Muscle layer of colon (tissue), 2 donors: ENCODE measurements at regions not wholly inside any gene's neighbourhood (a gene's known extent, or its start where the extent isn't known, plus 50 kb on each side); places are given as distances from the start of the nearest gene placed in this dataset.

Experiments
- H3K27ac ChIP-seq: one replicate; pipeline ENCODE4 v1.7.0; 2013; ENCODE audit warnings: low read depth, mild to moderate bottlenecking, low read length, moderate library complexity
- H3K27me3 ChIP-seq, 2 donors: one replicate each; pipeline ENCODE4 v1.7.0; 2013; ENCODE audit warnings: low read length in 2 of 2, mild to moderate bottlenecking in 2 of 2; ENCODE audit not compliant: insufficient read depth in 2 of 2, control insufficient read depth in 1 of 2
- H3K36me3 ChIP-seq: one replicate; pipeline ENCODE4 v1.7.0; 2013; ENCODE audit warnings: mild to moderate bottlenecking, low read length; ENCODE audit not compliant: insufficient read depth
- H3K4me1 ChIP-seq: one replicate; pipeline ENCODE4 v1.7.0; 2013; ENCODE audit warnings: mild to moderate bottlenecking, low read length; ENCODE audit not compliant: insufficient read depth
- H3K4me3 ChIP-seq, 2 donors: one replicate each; pipeline ENCODE4 v1.7.0; 2013; ENCODE audit warnings: low read length in 2 of 2, low read depth in 1 of 2, mild to moderate bottlenecking in 1 of 2, moderate library complexity in 1 of 2
- H3K9ac ChIP-seq: one replicate; pipeline ENCODE4 v1.7.0; 2013; ENCODE audit warnings: low read length
- H3K9me3 ChIP-seq: one replicate; pipeline ENCODE4 v1.7.0; 2013; ENCODE audit warnings: mild to moderate bottlenecking, low read length
- donor health status: abdominal sarcoma.
- donor health status: Adenocarcinoma of cecum.

DNA sequence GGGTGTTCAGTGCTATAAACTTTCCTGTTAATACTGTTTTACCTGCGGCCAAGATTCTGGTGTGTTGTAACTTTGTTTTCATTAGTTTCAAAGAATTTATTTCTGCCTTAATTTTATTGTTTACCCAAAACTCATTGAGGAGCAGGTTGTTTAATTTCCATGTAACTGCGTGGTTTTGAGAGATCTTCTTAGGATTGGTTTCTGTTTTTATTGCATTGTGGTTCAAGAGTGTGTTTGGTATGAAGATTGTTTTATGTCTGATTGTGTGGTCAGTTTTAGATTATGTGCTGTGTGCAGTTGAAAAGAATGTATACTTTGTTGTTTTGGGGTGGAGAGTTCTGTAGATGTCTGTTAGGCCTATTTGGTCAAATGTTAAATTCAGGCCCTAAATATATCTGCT lies 133.5 kb upstream of the GALNT15 start:
- Histone ChIP-seq H3K27ac (no peak overlapping the region), H3K27me3 (no peaks in the 10 kb centered on the region), H3K4me3 (no peak overlapping the region), H3K9me3 (no peaks in the 10 kb centered on the region), H3K4me1 (no peaks in the 10 kb centered on the region), H3K9ac (no peak overlapping the region), H3K36me3 (no peaks in the 10 kb centered on the region)

DNA sequence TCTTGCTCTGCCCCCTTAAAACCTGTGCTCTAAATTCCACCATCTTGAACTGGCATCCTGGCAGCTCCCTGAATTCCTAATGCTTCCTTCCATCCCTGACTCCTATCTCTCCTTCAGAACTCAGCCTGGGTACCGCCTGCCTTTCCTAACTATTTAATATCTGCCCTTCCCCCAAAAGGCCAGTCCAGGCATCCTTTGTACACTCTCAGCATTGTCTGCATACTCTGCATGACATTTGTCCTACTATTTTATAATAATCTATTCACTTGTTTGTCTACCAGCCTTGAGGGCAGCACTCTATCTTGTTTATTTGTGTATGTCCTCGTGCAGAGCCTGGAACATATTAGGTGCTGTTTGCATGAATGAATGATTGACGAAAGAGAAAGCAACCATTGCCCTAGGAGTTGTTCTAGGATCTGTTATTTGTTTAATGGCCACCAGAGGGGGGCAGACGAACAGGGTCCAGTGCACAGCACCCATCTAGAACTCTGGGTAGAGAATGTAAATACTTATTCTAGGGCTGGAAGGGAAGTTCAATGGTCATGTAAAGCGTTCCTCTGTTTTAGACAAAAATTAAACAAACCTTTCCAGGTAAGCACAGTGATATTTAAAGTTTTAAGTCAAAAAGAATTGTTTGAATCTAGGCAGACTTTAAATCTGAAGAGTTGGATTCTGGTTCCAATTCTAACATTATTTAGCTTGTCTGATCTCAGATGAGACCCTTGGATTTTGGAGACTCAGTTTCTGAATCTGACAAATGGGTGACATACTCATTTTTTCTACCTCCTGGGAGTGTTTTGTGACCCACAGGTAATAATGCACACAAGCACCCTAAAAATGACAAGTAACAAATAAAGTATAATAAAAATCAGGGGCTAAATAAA lies 125.8 kb upstream of the GALNT15 start:
- Histone ChIP-seq H3K9ac (no peak overlapping the region), H3K9me3 (no peaks in the 10 kb centered on the region), H3K4me3 (no peak overlapping the region), H3K27ac (no peak overlapping the region), H3K36me3 (no peaks in the 10 kb centered on the region), H3K27me3 (no peaks in the 10 kb centered on the region), H3K4me1 (no peaks in the 10 kb centered on the region)

DNA sequence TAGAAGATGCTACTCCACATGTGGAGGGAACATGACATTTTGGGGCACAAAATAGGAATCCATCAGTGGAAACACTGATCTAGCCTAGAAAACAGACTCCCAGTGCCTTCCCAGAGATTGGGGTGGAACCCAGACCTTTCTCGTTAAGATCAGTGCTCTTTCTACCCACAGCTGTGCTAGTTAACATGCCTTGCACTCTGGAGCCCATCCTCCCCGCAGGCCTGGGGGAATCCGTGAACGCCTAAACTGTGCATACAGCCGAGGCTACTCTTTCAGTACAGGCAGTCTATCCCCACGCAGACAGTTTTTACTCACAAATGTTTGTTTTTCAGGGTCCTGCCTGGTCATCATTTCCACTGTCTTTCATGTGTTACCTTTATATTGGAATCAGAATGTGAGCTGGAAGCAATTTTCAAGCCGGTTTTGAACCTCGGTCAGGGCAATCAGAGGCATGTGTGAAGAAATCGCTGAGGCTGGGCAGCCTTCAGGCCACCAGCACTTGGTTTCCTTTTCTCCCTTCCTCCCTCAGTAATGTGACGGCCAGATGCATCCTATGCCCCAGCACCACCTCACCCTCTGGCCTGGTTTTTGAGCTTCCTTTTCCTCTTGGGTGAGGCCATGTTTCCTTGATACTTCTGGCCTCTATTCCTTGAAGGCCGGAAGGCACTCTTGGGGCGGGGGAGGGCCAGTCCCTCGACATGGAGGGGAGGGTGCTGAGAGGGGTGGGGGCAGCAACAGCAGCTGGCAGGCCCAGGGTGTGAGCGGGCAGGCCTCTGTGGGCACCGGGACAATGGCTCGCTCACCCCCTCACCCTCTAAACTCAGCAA lies 123.6 kb upstream of the GALNT15 start:
- H3K27ac ChIP-seq: no peak overlapping the region
- peaks cover 8% of the 10 kb centered on the region for H3K4me1 ChIP-seq
- no peak overlapping the region for H3K9ac ChIP-seq

DNA sequence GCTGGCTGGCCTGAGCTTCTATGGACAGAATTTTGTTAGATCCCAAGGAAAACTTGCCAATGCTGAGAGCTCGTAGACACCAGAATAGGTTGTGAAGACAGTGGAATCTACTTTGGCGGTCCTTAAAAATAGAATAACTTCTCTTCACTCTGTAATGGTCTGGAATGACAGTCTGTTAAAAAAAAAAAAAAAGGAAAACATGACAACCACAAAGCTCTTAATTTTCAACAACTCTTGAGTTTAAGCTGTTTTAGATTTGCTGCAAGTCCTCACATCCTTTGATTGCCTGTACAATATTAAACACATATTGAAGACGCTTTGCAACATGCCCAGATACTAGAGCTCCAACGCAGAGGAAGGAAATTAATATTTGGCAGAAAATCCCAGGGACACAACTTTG lies 122.8 kb upstream of the GALNT15 start:
- H3K9ac ChIP-seq: no peak overlapping the region
- no peaks in the 10 kb centered on the region for H3K9me3 ChIP-seq
- no peak overlapping the region for H3K4me3 ChIP-seq
- H3K27ac ChIP-seq: no peak overlapping the region
- peaks cover 9% of the 10 kb centered on the region for H3K4me1 ChIP-seq
- H3K36me3 ChIP-seq: no peaks in the 10 kb centered on the region
- H3K27me3 ChIP-seq: no peaks in the 10 kb centered on the region

More for the DNA sequence above, 123.6 kb upstream of the GALNT15 start:
- no peaks in the 10 kb centered on the region for H3K36me3 ChIP-seq
- H3K27me3 ChIP-seq: no peaks in the 10 kb centered on the region
- no peaks in the 10 kb centered on the region for H3K9me3 ChIP-seq
- H3K4me3 ChIP-seq: no peak overlapping the region

DNA sequence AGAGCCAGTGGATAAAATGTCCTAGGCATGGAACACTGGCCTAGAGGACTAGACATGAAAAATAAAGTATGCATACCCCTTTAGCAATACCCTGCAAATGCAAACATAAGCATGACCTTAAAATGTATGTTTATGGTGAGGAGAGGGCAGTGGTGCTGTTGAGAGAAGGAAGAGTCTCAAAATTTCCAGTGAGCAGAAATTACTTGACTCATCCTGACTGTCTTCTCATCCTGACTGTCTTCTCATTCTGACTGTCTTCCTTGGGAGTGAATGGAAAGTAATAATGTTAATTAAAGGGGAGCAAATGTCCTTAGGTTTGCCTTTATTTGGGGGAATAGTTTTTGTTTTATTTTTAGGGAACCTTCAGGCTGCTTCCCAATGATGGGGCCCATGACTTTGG lies 121.5 kb upstream of the GALNT15 start:
- Histone ChIP-seq H3K9ac (no peak overlapping the region), H3K27ac (no peak overlapping the region), H3K4me3 (no peak overlapping the region), H3K4me1 (peaks cover 9% of the 10 kb centered on the region), H3K9me3 (no peaks in the 10 kb centered on the region), H3K36me3 (no peaks in the 10 kb centered on the region), H3K27me3 (no peaks in the 10 kb centered on the region)

DNA sequence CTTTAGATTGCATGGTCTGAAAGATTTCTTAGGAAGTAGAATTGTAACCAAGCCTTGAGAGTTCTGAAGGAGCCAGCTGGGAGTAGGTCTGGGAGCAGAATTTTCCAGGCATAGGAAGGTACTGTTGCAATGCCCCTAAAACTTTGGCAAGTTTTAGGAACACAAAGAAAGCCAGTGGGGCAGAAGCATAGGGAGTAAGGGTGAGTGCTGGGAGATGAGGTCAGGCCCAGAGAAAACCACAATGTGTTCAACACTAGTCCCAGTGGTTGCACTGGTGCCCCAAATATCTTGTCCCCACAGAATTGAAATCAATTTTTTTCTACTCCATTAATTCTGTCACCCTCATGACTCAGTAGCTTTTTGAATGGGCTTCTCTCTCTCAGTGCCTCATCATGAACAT lies 120.7 kb upstream of the GALNT15 start:
- no peak overlapping the region for H3K27ac ChIP-seq
- H3K36me3 ChIP-seq: no peaks in the 10 kb centered on the region
- no peaks in the 10 kb centered on the region for H3K9me3 ChIP-seq
- peaks cover 9% of the 10 kb centered on the region for H3K4me1 ChIP-seq
- H3K9ac ChIP-seq: no peak overlapping the region
- H3K27me3 ChIP-seq: no peaks in the 10 kb centered on the region
- H3K4me3 ChIP-seq: no peak overlapping the region

DNA sequence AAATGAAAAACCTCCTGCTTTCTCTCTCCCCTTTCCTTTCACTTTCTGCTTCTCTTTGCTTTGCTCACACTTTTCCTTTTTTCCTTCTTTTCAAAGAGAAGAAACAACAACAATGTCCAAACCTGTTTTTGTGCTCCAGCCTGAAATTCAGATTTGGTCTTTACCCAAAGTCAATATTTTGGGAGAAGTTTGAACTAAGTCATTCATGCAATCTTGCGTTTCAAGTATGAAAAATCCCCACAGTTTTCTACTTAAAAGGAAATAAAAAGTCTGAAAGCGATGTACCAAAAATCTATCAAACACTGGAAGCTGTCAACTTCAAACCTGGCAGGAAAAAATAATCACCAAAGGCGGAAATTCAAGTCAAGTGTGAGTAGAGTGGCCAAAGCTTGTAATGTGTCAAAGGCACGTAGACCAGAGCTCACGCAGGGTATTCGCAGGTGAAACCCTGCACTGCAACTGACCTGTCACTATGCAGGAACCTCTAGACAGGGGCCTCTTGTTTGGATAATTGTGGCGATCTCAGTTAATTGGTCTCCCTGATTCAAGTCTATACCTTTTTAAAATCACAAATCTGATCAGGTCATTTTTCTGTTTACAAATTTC lies 118.8 kb upstream of the GALNT15 start:
- no peak overlapping the region for H3K4me3 ChIP-seq
- H3K9ac ChIP-seq: no peak overlapping the region
- no peaks in the 10 kb centered on the region for H3K27me3 ChIP-seq
- H3K36me3 ChIP-seq: no peaks in the 10 kb centered on the region
- H3K4me1 ChIP-seq: peaks cover 9% of the 10 kb centered on the region
- H3K27ac ChIP-seq: no peak overlapping the region
- H3K9me3 ChIP-seq: no peaks in the 10 kb centered on the region

DNA sequence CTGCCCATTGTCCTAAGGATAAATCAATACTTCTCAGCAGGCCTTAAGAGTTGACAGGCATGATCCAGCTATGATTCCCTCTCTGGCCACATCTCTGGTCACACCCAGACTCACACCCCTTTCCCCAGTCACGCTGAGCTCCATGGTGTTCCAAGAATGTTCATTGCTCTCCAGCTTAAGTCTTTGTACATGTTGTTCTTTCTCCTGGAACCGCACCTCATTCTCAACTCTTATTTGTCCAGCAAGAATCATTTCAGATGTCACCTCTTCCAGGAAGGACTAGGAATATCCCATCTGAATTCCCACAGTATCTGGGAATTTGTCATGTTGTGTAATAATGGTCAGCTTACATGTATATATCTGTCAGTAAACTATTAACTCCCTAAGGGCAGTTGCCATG lies 118.3 kb upstream of the GALNT15 start:
- no peaks in the 10 kb centered on the region for H3K36me3 ChIP-seq
- no peaks in the 10 kb centered on the region for H3K27me3 ChIP-seq
- no peak overlapping the region for H3K4me3 ChIP-seq
- H3K9me3 ChIP-seq: no peaks in the 10 kb centered on the region
- no peak overlapping the region for H3K9ac ChIP-seq
- H3K4me1 ChIP-seq: peaks cover 9% of the 10 kb centered on the region
- no peak overlapping the region for H3K27ac ChIP-seq

DNA sequence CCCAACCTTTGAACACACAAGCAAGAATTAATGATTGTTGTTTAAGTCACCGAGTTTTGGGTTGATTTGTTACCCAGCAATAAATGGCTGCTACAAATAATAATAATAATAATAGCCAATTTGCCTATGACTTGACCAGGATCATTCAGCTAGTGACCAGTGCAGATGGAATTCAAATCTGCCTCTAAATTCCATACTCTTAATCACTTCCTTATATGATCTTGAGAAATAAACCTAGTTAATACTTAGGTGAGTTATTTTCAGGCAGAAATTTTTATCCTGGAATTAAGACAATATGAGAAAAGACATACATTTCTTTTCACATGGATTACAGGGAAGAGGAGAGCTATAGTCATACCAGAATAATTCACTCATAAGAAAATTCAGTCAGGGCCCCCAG lies 116.0 kb upstream of the GALNT15 start:
- no peak overlapping the region for H3K9ac ChIP-seq
- H3K27ac ChIP-seq: no peak overlapping the region
- H3K4me3 ChIP-seq: no peak overlapping the region
- H3K9me3 ChIP-seq: no peaks in the 10 kb centered on the region
- no peaks in the 10 kb centered on the region for H3K27me3 ChIP-seq
- no peaks in the 10 kb centered on the region for H3K36me3 ChIP-seq
- peaks cover 9% of the 10 kb centered on the region for H3K4me1 ChIP-seq

DNA sequence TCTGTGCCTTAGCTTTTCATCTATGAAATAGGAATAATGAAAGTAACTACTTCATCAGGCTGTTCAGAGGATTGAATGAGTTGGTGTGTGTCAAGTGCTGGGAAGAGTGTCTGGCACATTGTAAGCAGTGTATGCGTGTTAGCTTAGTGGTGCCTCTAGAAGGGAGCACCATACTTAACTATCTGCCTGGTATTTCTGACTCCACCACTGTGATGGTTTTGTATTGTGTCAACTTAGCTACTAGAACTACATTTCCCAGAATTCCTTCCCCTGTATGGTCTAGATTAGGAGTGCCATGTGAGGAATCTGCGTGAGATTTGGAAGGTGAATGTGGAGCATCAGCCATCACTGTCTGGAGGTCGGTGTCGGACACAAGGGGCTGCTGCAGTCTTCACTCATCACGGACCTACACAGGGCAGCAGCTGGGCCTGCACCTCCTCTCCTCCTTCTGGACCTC lies 115.4 kb upstream of the GALNT15 start:
- peak overlapping the region; percentile 32 for H3K27ac ChIP-seq

DNA sequence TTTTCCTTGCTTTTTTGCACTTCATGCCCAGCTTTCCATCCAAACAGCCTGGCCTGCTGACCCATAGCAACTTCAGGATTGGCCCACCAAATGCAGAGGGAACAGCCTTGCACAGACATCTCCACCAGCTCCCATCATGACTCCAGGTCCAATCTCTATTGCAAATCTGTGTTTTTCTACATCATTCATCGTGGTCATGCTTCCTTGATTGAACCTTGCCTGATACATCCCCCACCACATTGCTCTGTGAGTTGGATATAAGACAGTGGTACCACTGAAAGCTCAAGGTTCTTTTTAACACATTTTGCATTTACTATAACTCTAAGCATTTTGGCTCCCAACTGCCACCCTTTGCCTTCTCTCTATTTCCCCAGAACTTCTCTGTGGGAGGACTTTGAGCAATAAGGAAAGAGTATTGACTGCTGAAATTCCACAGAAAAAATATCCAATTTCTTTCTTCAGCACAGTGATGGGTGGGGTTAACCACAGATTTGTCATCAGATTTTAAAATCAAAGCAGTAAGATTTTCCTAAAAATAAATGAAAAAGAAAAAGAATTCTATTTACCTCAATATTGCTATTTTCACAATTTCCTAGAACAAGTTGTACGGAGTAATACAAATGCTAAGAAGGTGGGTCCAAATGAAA lies 114.6 kb upstream of the GALNT15 start:
- Histone ChIP-seq H3K4me3 (no peak overlapping the region), H3K9ac (no peak overlapping the region), H3K27ac (peak overlapping the region; percentile 32), H3K9me3 (no peaks in the 10 kb centered on the region), H3K27me3 (no peaks in the 10 kb centered on the region), H3K36me3 (no peaks in the 10 kb centered on the region), H3K4me1 (peaks cover 12% of the 10 kb centered on the region)

More for the DNA sequence above, 115.4 kb upstream of the GALNT15 start:
- no peak overlapping the region for H3K4me3 ChIP-seq
- no peaks in the 10 kb centered on the region for H3K27me3 ChIP-seq
- H3K36me3 ChIP-seq: no peaks in the 10 kb centered on the region
- no peaks in the 10 kb centered on the region for H3K9me3 ChIP-seq
- H3K9ac ChIP-seq: no peak overlapping the region
- peaks cover 12% of the 10 kb centered on the region for H3K4me1 ChIP-seq
